ENCODE measurements at regions not wholly inside any gene's neighbourhood (a gene's known extent, or its start where the extent isn't known, plus 50 kb on each side); places are given as distances from the start of the nearest gene placed in this dataset.
A peak's percentile ranks its signal among the peaks of the same experiment; 100 is the strongest.
"Not testable (repeated sequence)": the region's sequence is repeated elsewhere in the genome, so short reads cannot be mapped to it uniquely, and the experiment has no call there.

GRCh38 chr22:48499456-48500425, 1327.9 kb downstream of the BRD1 start:
- DNase-seq (ENCODE audit: low read depth in 2 of 2), result no peak

GRCh38 chr22:48498526-48499331, 1328.9 kb downstream of the BRD1 start:
- DNase-seq (ENCODE audit: low read depth in 2 of 2), result no peak

DNA sequence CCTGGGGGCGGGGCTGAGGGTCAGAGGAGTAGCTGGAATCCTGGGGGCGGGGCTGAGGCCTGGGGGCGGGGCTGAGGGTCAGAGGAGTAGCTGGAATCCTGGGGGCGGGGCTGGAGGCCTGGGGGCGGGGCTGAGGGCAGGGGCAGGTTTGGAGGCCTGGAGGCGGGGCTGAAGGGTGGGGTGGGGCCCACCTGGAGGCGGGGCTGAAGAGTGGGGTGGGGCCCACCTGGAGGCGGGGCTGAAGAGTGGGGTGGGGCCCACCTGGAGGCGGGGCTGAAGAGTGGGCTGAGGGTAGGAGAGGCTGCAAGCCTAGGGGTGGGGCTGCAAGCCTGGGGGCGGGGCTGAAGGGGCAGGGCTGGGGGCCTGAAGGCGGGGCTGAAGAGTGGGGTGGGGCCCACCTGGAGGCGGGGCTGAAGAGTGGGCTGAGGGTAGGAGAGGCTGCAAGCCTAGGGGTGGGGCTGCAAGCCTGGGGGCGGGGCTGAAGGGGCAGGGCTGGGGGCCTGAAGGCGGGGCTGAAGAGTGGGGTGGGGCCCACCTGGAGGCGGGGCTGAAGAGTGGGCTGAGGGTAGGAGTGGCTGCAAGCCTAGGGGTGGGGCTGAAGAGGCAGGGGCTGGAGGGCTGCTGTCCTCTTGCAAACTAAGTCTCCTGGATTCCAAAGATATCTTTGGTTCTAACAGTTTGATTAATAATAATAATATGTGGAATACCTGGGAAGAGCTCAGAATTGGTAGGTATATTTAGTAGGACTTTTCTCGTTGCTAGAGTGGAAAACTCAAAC, 1329.7 kb downstream of the BRD1 start:
- not testable (repeated sequence) for DNase-seq (ENCODE audit: low read depth in 2 of 2)

- DNase-seq (ENCODE audit: low read depth in 2 of 2), result no peak
Measured at GRCh38 chr22:48496987-48497650, 1330.6 kb downstream of the BRD1 start.

DNA sequence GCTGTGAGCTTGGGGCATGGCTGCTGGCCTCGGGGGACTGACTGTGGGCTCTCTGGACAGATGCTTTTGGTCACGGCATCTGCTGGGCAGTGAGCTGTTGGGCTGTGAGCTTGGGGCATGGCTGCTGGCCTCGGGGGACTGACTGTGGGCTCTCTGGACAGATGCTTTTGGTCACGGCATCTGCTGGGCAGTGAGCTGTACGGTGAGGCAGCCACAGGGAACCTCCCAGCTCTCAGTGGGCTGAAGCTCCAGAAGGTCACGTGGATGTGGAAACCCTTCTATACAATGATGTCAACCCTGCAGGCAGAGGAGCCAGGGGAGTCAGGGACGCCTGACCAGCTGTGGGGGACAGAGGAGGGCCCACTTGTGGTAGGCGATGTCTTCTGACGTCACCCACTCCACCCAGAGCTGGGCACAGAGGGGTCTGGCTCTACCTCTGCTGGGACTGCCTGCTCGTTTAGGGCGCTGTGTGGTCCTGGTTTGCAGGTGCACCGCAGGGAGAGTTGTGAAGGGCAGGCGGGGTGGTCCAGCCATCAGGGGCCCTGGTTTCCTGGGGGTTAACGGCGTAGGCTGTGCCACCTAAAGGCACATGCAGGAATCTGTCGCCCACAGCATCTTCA, 1331.3 kb downstream of the BRD1 start:
- DNase-seq (ENCODE audit: low read depth in 2 of 2), result no peak

DNA sequence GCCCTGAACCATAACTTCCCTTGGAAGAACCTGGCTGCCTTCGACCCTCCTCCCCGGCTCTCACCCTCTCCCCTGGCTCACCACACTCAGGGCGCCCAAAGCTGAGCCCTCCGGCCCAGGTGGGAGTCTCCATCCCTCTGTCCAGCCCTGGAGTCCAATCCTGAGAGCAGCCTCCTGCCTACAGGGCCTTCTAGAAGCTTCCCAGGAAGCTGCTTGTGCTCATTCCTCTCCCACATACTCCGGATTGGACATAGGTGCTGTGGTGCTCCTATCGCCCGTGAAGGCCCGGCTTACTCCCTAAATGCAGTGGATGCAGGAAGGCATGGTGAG, 1332.0 kb downstream of the BRD1 start:
- no peak for DNase-seq (ENCODE audit: low read depth in 2 of 2)

DNA sequence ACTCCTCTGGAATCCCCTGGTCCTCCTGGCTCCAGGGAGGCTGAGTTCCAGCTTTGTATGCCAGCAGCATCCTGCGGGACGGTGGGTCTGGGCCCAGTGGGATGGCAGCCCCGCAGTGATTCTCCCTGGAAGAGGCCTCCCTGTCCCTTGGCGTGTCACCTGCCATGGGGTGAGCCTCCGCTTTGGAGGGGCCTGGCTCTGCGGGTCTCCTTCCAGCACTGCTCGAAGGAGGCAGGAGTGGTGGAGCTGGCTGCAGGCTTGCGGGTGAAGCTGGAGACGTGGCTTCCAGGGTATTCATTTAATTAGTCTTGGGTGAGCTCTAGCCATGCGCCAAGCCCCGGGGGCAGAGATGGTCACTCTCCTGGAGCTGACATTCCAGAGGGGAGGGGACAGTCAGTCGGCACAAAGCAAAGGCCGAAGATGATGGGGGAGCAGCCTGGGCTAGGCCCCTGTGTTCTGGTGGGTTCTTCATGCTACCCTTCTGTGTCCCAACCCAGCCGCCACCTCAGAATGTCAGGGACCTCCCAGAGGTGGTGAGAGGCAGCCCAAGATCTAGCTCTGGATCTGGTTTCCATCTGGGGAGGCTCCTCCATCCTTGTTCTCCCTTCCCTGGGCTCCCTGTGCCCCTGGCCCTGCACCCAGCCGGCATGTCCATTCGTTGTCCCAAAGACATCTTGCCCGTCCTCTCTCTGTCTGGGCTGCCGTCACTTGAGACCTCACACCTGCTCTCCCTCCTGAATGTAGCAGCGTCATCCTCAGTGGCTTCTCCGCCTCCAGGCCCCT, 1332.5 kb downstream of the BRD1 start:
- DNase-seq (ENCODE audit: low read depth in 2 of 2), result no peak

DNA sequence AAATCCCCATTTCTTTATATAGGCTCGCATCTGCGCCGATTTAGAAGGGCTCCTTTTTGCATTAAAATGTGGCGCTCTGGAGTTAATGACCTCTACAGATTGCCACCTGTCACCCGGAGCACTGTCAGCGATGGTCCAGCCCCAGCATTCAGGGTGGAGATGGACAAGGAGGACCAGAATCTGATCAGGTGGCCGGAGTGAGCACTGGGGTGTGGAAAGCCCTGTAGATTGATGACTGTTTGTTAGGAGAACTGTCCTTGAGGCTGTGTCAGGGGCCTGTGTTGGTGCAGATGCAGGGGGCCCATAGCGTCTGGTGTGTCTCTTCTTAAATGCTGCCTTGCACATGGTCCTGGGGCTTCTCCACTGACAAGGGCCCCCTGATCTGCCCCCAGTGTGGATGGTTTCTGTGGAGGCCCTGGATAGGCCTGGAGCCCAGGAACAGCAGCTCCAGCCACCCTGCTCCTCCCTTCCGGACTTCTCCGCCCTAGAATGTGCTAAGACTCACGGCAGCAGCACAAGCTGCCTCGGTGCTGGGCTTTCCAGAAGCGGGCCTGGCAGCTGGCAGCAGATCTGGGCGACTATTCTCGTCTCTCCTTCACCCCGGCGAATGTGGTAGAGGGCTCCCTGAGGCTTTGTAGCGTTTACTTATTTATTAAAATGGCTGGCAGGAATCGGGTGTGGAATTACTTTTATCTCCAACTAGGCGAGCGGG, 1333.3 kb downstream of the BRD1 start:
- DNase-seq (ENCODE audit: low read depth in 2 of 2), result no peak

GRCh38 chr22:48493733-48494132, 1333.9 kb downstream of the BRD1 start:
- DNase-seq (ENCODE audit: low read depth in 2 of 2), result no peak

- DNase-seq (ENCODE audit: low read depth in 2 of 2), result peak; percentile 31 to 69
Measured at GRCh38 chr22:48492366-48493320, 1335.0 kb downstream of the BRD1 start.

DNA sequence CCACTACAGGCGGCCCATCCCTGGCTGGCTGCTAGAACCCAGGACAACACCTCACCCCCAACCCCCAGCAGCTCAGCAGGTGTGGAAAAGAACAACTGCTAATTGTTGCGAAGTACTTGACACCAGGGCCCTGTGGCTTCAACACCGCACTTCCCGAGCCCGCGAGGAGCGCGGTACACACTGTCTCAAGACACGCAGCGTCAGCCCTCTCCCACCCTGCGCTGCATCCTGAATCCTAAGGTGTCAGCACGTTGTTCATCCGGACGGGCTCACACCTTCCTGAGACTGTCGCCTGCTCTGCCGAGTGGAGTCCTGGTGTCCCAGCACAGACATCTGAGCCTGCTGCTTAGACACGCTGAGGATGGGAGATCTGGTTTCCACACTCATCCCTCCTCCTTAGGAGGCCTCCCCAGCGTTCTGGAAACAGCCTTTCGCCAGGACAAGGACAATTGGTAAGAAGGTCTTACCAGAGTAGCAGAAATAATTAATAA, 1336.2 kb downstream of the BRD1 start:
- no peak for DNase-seq (ENCODE audit: low read depth in 2 of 2)

GRCh38 chr22:48490500-48491411, 1336.9 kb downstream of the BRD1 start:
- DNase-seq (ENCODE audit: low read depth in 2 of 2), result no peak

DNA sequence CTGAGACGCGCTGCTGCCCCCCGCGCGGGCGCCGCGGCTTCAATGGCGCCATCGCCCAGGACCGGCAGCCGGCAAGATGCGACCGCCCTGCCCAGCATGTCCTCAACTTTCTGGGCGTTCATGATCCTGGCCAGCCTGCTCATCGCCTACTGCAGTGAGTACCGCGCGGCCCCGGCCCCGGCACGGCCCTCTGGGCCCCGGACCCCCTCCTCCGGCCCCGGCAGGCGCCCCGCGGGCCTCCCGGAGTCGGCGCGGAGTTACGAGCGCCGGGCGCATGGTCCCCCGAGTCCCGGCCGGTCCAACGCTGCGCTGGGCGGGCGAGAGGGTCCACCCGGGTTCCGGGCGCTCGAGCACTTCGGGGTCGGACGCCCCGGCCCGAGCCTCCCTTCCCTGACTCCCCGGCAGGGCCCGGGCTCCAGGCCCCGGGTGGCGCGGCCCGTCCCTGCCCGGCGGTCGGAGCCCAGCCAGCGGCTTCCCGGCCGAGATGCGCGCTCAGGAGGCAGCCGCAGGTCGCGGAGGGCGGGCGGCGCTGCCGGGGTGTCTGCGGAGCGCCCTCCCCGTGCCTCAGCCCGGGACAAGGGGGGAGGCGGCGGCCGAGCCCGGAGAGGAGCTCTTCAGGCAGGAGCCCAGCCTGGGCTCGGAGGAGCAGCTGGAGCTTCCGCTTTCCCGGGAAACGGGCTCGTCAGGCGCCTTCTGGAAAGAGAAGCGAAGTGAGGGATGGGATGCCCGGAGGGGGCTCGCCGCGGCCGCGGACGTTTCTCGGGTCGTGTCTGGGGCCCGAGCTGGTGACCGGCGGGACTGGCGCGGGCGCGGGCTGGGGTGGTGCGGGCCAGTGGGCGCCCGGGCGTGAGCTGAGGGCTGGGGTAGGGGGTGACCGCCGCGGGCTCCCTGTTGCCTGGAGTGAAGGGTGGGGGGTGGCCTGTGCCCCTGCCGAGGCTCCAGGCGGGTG, 1337.8 kb downstream of the BRD1 start:
- no peak for DNase-seq (ENCODE audit: low read depth in 2 of 2)

DNA sequence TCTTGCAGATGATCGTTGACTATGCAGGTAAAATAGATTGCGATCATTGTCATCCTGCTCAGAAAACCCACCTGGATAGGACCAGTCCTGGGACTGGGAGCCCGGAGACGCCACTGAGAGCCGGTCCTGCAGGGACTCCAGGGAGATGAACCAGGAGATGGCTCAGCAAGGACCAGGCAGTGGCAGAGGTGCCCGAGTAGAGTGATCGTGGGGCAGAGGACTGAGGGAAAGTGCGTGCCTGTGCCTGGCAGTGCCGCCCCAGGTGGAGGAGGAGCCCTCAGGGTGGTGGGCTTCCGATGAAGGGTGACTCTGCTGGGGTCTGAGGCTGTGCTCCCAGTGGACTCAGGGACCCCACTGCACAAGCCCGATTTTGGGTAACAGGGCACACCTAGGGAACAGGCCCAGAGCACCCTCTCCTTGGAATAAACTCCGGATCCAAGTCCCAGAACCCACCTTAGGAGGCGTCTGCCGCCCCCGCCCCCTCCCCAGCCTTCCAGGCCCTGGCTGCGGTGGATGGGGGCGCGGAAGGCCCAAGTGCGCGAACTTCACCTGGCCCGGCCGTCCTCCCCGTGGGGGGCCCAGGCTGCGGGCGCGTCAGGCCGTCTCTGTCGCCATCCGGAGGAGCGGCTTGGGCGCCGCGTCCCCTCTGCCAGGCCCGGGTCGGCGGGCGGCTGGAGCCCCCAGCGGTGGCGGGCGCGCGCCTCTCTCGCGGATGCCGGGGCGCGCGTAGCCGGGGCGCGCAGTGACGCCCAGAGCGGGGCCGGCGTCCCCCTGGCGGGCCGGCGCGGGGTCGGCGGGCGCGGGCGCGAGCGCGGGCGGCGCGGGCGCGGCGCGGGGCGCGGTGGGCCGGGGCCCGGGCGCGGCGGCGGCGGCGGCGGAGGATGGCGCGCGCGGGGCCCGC, 1338.8 kb downstream of the BRD1 start:
- no peak for DNase-seq (ENCODE audit: low read depth in 2 of 2)

DNA sequence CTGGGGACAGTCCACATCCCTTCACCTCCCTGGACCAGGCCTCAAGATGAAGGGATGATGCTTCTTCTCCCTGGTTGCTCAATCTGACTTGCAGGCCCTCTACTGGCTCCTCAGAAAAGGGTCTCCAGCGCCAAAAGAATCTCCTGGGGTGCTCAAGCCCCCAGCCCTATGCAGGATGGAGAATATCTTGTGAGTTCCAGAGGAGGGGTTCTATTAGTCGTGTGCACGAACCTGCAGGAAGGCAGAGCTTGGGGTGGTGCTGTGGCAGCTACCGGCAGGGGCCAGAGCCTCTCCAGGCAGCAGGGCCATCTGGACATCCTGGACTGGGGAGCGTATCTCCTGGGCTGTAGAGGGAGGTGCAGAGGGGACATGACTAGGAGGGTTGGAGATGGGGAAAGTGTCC, 1339.5 kb downstream of the BRD1 start:
- DNase-seq (ENCODE audit: low read depth in 2 of 2), result no peak

Measured in dermis microvascular lymphatic vessel endothelial cell (primary cell).